GM21447 (cell line): ENCODE measurements at regions not wholly inside any gene's neighbourhood (a gene's known extent, or its start where the extent isn't known, plus 50 kb on each side); places are given as distances from the start of the nearest gene placed in this dataset.
"Not testable (repeated sequence)": the region's sequence is repeated elsewhere in the genome, so short reads cannot be mapped to it uniquely, and the experiment has no call there.

Experiments used
- ATAC-seq: cut with Tn5 transposase; IDR thresholded peaks from one replicate; pipeline ENCODE4 v1.9.1; 2021; ENCODE audit not compliant: unreplicated experiment

- not testable (repeated sequence) for ATAC-seq
These were observed 102.5 kb downstream of the CDRT15L2 start for GRCh38 chr17:20681746-20682722.

GRCh38 chr17:20683651-20684229 is 104.2 kb downstream of the CDRT15L2 start:
- ATAC-seq: not testable (repeated sequence)

- ATAC-seq: not testable (repeated sequence)
These were observed 105.5 kb downstream of the CDRT15L2 start for GRCh38 chr17:20684975-20685374.

- not testable (repeated sequence) for ATAC-seq
These were observed 108.1 kb downstream of the CDRT15L2 start for GRCh38 chr17:20687584-20687983.

GRCh38 chr17:20689170-20689749 is 109.7 kb downstream of the CDRT15L2 start:
- ATAC-seq: not testable (repeated sequence)

- ATAC-seq: not testable (repeated sequence)
These were observed 113.2 kb downstream of the CDRT15L2 start for GRCh38 chr17:20692706-20693105.

- not testable (repeated sequence) for ATAC-seq
These were observed 116.3 kb downstream of the CDRT15L2 start for GRCh38 chr17:20695871-20696270.

- ATAC-seq: peak; percentile 87
These were observed 119.1 kb downstream of the CDRT15L2 start for GRCh38 chr17:20698463-20699206.

GRCh38 chr17:20700528-20700927 is 121.0 kb downstream of the CDRT15L2 start:
- not testable (repeated sequence) for ATAC-seq

- ATAC-seq: not testable (repeated sequence)
These were observed 121.8 kb downstream of the CDRT15L2 start for GRCh38 chr17:20701366-20701765.

- ATAC-seq: no peak
These were observed 123.2 kb downstream of the CDRT15L2 start for GRCh38 chr17:20702692-20703091.

GRCh38 chr17:20703781-20704180 is 124.3 kb downstream of the CDRT15L2 start:
- no peak for ATAC-seq

GRCh38 chr17:20705186-20705585 is 125.7 kb downstream of the CDRT15L2 start:
- ATAC-seq: not testable (repeated sequence)

- no peak for ATAC-seq
These were observed 127.3 kb downstream of the CDRT15L2 start for GRCh38 chr17:20706751-20707373.

- ATAC-seq: not testable (repeated sequence)
These were observed 129.3 kb downstream of the CDRT15L2 start for GRCh38 chr17:20708821-20709220.

- ATAC-seq: not testable (repeated sequence)
These were observed 137.0 kb downstream of the CDRT15L2 start for GRCh38 chr17:20716481-20716880.

- no peak for ATAC-seq
These were observed 141.6 kb downstream of the CDRT15L2 start for GRCh38 chr17:20721171-20721570.

- not testable (repeated sequence) for ATAC-seq
These were observed 144.9 kb downstream of the CDRT15L2 start for GRCh38 chr17:20724391-20724790.

GRCh38 chr17:20727201-20727600 is 147.7 kb downstream of the CDRT15L2 start:
- ATAC-seq: not testable (repeated sequence)

GRCh38 chr17:20728181-20728580 is 148.7 kb downstream of the CDRT15L2 start:
- no peak for ATAC-seq
